Calu3 (cell line): ENCODE measurements at regions not wholly inside any gene's neighbourhood (a gene's known extent, or its start where the extent isn't known, plus 50 kb on each side); places are given as distances from the start of the nearest gene placed in this dataset.

Source experiments
- BruUV-seq: library from RNA; stranded (reverse); fragments of 400-500 nt; replicated peaks from 2 replicates; lab custom pipeline; 2021; lab: Mats Ljungman, UMichigan
- CTCF ChIA-PET: fragments of 300-600 bp; sonication (Branson Sonifier 250); formaldehyde crosslinking; loops from one replicate; lab custom pipeline; 2022; ENCODE audit warnings: antibody characterized with exemption; lab: Charles Lee
- DNase-seq: peaks from one replicate; pipeline ENCODE4 v3.0.0; 2022
- H3K27ac Mint-ChIP-seq: one replicate; pipeline ENCODE4 v1.8.0; 2022; ENCODE audit warnings: mixed read lengths; ENCODE audit not compliant: unreplicated experiment
- H3K27me3 Mint-ChIP-seq: one replicate; pipeline ENCODE4 v1.8.0; 2022; ENCODE audit warnings: mixed read lengths; ENCODE audit not compliant: unreplicated experiment
- H3K36me3 Mint-ChIP-seq: one replicate; pipeline ENCODE4 v1.8.0; 2022; ENCODE audit warnings: mild to moderate bottlenecking, moderate library complexity, mixed read lengths; ENCODE audit not compliant: insufficient read depth, unreplicated experiment
- H3K4me1 Mint-ChIP-seq: one replicate; pipeline ENCODE4 v1.8.0; 2022; ENCODE audit warnings: mild to moderate bottlenecking, low read depth, mixed read lengths; ENCODE audit not compliant: unreplicated experiment
- H3K4me3 Mint-ChIP-seq: one replicate; pipeline ENCODE4 v1.8.0; 2022; ENCODE audit warnings: mild to moderate bottlenecking, low read depth, moderate library complexity, mixed read lengths; ENCODE audit not compliant: unreplicated experiment
- H3K9me3 Mint-ChIP-seq: one replicate; pipeline ENCODE4 v1.8.0; 2022; ENCODE audit warnings: low read depth, mixed read lengths; ENCODE audit not compliant: unreplicated experiment
- intact Hi-C: fragments of 100-400 bp; cut with micrococcal nuclease; formaldehyde crosslinking; loops from one replicate; pipeline ENCODE4 v1.10.0; 2022; ENCODE audit not compliant: unreplicated experiment
- TF ChIP-seq, protein P1 (sequence below): fragments of 200-600 bp; IDR thresholded peaks from one replicate; pipeline ENCODE4 v1.8.0; 2022; ENCODE audit warnings: antibody characterized with exemption; ENCODE audit not compliant: unreplicated experiment

GRCh38 chr13:31908696-31909411 is 122.7 kb upstream of the FRY start:
- CTCF ChIA-PET: interaction anchor here (1.4 to 1.6 kb wide), 2 partner anchors 37 to 165 kb away, joined by 3 to 8 read pairs; no protein-coding TSS in a partner anchor
- no peaks in the 10 kb centered on the region for H3K4me1 Mint-ChIP-seq
- H3K27me3 Mint-ChIP-seq: no peaks in the 10 kb centered on the region
- intact Hi-C loops: no loop called here
- no peak for DNase-seq
- no peaks in the 10 kb centered on the region for H3K9me3 Mint-ChIP-seq
- no peak overlapping the region for H3K27ac Mint-ChIP-seq
- H3K36me3 Mint-ChIP-seq: no peaks in the 10 kb centered on the region
- no TSS peak for BruUV-seq
- TF ChIP-seq, protein P1, sequence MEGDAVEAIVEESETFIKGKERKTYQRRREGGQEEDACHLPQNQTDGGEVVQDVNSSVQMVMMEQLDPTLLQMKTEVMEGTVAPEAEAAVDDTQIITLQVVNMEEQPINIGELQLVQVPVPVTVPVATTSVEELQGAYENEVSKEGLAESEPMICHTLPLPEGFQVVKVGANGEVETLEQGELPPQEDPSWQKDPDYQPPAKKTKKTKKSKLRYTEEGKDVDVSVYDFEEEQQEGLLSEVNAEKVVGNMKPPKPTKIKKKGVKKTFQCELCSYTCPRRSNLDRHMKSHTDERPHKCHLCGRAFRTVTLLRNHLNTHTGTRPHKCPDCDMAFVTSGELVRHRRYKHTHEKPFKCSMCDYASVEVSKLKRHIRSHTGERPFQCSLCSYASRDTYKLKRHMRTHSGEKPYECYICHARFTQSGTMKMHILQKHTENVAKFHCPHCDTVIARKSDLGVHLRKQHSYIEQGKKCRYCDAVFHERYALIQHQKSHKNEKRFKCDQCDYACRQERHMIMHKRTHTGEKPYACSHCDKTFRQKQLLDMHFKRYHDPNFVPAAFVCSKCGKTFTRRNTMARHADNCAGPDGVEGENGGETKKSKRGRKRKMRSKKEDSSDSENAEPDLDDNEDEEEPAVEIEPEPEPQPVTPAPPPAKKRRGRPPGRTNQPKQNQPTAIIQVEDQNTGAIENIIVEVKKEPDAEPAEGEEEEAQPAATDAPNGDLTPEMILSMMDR: no peak
- H3K4me3 Mint-ChIP-seq: no peak overlapping the region

DNA sequence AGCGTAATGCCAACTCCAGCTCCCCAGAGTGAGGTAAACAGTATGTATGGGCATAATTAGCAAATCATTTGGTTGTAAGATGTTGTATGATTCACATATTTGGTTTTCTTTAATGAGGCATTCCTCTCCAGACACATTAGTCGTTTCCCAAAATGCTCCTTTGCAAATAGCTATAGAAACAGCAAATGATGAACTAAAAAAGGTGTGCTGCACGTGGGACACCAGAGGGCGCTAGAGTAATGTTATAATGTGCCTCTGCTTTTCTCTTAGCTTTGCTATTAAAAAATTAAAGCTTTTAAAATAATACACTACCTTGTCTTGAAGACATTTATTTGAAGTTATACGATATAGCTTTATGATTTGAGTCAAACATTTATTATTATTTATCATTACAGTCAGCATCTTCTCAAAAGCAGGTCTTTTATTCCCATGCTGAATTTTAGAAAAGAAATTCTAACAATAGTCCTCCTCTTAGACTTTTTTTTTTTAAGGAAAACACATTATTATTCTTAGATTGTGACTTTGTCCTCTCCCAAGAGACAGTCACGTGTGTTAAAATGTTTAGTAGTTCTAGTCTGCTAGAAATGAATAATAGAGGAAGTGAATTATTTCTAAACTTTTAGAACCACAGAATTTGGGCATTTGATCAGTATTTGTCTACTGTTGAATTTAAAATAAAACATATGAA is 121.6 kb upstream of the FRY start:
- H3K9me3 Mint-ChIP-seq: no peaks in the 10 kb centered on the region
- CTCF ChIA-PET: interaction anchor here (0.5 to 1.6 kb wide), 20 partner anchors 16 to 671 kb away, joined by 3 to 8 read pairs (median 4); partner anchors contain the start of genes BRCA2, FRY and ZAR1L
- TF ChIP-seq, protein P1: peak; percentile 45
- H3K27me3 Mint-ChIP-seq: no peaks in the 10 kb centered on the region
- no TSS peak for BruUV-seq
- DNase-seq: peak; percentile 56
- no peaks in the 10 kb centered on the region for H3K4me1 Mint-ChIP-seq
- intact Hi-C loops: loop anchor here (1.0 to 5.0 kb wide), 4 partner anchors 40 to 401 kb away; no protein-coding TSS in a partner anchor
- no peak overlapping the region for H3K27ac Mint-ChIP-seq
- H3K36me3 Mint-ChIP-seq: no peaks in the 10 kb centered on the region
- no peak overlapping the region for H3K4me3 Mint-ChIP-seq

DNA sequence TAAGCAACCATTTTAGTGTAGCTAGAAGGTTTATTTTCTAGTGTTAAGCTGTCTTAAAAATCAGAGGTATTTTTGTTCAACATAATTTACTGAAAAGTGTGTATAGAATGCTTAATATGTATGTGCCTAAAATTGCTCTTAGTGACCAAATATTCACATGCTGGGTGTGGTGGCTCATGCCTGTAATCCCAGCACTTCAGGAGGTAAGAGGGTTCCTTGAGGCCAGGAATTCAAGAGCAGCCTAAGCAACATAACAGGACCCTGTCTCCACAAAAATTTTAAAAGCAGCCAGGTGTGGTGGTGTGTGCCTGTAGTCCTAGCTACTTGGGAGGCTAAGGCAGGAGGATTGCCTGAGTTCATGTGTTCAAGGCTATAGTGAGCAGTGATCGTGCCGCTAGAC is 120.9 kb upstream of the FRY start:
- no peaks in the 10 kb centered on the region for H3K36me3 Mint-ChIP-seq
- no peak overlapping the region for H3K4me3 Mint-ChIP-seq
- DNase-seq: no peak

More for the DNA sequence above, 120.9 kb upstream of the FRY start:
- intact Hi-C loops: loop anchor here (1.0 to 5.0 kb wide), 4 partner anchors 40 to 400 kb away; no protein-coding TSS in a partner anchor
- CTCF ChIA-PET: interaction anchor here (0.5 to 1.6 kb wide), 11 partner anchors 16 to 671 kb away, joined by 3 to 8 read pairs (median 4); partner anchors contain the start of genes BRCA2 and ZAR1L
- Mint-ChIP-seq H3K27me3 (no peaks in the 10 kb centered on the region), H3K27ac (no peak overlapping the region), H3K9me3 (no peaks in the 10 kb centered on the region), H3K4me1 (no peaks in the 10 kb centered on the region)
- no TSS peak for BruUV-seq
- TF ChIP-seq, protein P1: no peak
